ENCODE measurements at regions not wholly inside any gene's neighbourhood (a gene's known extent, or its start where the extent isn't known, plus 50 kb on each side); places are given as distances from the start of the nearest gene placed in this dataset.

DNA sequence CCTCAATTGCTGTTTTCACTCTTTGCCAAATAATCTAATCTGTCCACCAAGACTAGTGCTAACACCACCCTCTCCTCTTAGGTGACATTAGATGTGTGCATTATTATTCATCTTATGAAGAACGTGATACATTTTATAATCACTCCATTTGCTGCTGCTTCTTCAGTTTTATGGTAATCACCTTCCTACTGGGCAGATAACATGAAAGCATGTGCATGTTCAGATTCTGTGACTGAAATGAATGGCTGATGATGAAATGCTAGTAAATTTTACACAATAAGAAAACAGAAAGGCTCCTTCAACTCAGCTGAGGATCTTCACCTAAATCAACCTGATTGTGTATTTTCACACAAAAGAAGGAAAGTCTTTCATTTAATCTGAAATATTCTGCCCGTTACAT, 577.6 kb downstream of the CSNK1G3 start:
- no peak for DNase-seq

DNA sequence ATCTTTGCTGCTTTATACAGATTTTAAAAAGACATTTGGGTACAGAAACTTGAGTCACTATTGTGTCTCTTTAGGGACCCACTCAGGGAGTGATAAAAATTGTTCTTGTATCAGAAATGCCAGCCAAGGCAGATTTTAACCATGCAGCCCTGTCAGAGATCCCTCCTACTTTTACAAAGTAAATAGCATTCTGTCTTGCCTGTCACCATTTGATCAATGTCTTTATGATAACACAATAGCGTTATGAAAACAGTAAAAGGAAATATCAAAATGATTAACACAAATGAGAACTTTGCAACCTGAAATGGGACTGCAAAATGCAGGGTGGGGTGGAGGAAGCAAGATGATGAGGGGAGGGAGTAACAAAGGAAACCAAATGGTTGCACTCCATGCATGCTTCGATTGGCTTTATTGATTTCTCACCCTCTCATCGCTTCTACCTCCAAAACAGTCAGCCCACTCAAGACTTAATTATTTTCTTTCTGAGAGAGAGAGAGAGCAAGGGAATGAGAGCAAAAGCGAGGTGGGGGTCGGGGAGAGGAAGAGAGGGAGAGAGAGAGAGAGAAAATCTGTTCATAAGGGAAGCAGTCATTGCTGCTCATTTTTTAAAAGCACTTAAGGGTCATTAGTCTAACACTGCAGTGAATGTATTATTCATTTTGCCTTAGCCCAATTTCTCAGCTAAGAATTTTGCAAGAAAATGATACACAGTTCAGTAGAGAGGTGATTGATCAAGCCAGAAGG, 576.5 kb downstream of the CSNK1G3 start:
- no peak for DNase-seq

DNA sequence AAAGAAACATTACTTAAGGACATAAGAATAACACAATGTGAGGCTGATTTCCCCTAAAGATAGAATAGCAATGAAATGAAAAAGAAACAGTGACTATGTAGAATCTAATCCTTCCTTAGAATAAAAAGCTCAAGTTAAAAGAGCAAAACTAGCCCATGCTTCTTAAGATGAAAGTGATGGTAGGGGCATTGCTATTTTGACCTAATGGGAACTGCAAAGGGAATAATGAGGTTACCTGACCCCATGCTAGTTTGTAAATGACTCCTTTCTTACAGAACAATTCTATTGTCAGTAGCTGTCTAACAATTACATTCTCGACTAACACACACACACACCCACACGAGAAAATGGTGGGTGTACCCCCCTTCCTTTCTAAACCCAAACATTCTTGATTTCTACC, 575.8 kb downstream of the CSNK1G3 start:
- DNase-seq: no peak

DNA sequence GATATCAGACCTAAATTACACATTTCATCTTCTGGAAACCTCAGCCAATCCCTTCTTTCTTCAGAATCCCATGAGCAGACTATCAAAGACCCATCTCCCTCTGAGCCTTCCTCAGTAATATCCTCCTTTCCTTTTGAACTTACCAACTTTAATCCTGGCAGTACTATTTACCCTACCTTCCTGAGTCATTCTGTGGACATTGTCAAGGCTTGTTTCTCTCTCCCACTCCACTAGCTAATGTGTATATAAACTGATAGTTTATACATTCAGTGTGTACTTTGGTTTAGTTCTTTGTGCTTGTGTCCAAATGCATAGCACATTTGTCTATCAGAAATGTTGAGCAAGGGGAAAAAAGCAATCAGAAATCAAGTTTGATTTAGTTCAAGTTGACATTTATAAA, 568.3 kb downstream of the CSNK1G3 start:
- DNase-seq: no peak

DNA sequence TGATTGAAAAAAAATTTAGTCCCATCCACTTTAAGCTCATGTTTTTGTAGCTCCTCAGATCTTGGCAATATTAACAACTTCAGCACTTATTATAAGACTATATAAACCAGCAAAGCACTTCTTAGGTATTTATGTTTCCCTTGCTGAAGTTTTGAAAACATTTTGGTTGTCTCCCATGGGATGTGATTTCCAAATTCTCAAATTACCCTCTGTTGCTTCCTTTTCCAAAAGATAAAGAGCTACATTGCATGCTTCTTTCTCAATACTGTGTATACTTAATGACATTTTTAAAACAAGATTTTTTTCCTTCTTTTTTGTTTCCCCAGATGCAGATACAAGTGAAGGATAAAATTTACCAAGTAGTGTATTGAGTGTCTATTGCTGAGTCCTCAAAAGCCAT, 567.1 kb downstream of the CSNK1G3 start:
- no peak for DNase-seq

DNA sequence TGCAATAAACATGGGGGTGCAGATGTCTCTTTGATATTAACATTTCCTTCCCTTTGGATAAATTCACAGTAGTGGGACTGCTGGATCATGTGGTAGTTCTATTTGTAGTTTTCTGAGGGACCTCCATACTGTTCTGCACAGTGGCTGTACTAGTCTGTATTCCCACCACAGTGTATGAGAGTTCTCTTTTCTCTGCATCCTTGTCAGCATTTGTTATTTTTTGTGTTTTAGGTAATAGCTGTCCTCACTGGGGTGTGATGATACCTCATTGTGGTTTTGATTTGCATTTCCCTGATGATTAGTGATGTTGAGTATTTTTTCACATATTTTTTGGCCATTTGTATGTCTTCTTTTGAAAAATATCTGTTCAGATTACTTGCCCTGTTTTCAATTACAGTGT, 562.5 kb downstream of the CSNK1G3 start:
- DNase-seq: no peak

DNA sequence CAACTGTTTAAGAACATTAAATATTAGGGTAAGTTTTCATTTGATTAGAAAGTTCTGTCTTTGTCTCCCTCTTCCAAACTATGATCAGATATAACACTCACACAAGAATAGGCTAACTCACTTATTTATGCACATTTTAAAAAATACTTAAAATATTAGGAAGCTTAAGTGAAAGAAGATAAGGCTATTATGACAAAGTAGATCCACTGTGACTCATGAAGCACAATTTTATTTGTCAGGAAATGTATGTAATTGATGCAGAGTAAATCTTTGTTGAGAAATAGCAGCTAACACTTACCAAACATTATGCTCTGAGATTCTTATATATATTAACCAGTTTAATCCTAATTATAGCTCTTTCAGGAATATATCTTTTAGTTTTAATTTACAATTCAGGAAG, 560.6 kb downstream of the CSNK1G3 start:
- no peak for DNase-seq

DNA sequence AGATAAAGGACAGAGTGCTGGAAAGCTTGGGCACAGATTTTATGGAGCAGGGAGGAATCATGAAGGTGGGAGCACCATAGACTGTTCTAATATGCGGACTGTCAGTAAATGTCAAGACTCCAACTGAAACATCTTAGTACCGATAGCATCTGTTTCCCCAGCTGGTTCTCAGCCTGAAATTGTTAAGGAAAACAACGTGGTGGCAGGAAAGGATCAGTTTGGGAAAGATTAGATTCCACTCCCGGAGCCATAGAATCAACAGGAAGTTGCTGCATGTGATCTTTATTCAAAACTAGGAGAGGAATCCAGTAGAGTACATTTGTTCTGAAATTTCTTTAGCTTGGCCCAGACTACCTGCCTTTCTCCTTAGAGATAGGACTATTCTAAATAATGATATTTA, 559.1 kb downstream of the CSNK1G3 start:
- no peak for DNase-seq

DNA sequence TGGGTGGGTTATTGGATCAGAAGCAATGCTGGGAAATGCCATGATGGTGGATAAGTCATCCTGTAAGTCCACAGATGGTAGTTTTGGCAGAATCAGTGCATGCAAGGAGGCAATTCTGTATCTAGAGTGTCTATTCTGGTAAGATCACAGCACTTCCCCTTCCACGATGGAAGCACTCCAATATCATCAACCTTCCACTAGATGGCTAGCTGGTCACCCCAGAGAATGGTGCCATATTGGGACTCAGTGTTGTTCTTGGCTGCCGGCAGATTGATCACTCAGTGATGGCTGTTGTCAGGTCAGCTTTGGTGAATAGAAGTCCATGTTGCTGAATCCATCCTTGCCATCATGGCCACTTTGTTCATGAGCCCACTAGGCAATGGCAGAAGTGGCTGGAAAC, 553.5 kb downstream of the CSNK1G3 start:
- no peak for DNase-seq

DNA sequence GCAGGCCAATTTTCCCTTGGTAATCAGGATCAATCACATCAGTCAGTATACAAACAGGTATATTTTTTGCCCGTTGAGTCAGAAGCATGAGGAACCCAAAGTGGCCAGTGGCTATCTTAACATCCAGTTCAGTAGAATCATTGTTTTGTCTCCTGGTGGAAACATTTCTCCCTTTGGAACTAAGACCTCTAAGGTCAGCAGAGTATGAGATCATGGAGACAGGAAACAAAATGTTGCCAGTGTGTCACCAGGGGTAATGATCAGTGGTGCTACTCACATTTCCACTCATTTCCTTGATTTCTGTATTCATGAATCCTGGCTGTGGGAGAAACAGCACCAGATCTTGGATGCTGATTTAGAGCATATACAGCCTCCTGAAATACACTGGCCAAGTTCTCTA, 553.0 kb downstream of the CSNK1G3 start:
- no peak for DNase-seq

DNA sequence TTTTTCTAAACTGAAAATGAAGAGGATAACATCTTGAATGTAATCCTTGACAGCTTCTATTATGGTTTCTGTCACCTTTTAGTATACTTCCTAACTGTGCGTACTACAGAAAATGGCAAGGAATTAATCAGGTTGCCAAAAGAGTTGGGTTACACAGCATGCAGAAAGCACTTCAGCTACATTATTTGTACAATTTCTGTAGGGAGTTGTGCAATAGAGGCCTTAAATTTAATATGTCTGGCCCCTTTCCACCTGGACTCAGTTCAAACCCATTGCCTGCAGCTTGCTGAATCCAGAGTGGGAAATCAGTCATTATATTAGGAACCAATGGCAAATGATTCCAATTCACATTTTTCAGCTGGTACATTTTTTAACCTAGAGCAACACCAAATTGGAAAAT, 549.7 kb downstream of the CSNK1G3 start:
- DNase-seq: no peak

DNA sequence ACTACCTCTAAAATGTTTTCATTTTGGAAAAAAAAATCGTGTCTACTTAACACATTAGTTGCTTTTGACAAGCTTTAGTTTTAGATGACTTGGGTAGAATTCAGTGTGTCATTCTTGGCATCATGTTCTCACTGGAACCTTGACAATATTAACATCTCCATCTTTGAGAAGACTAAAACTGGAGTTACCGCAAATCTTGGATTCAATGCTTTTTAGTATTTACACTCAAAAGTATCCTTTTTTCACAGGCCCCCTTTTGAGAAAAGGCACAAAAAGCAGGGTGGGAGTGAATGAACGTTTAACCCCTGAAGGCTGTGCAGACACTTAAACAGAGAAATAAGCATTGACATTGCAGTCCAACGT, 549.1 kb downstream of the CSNK1G3 start:
- no peak for DNase-seq

DNA sequence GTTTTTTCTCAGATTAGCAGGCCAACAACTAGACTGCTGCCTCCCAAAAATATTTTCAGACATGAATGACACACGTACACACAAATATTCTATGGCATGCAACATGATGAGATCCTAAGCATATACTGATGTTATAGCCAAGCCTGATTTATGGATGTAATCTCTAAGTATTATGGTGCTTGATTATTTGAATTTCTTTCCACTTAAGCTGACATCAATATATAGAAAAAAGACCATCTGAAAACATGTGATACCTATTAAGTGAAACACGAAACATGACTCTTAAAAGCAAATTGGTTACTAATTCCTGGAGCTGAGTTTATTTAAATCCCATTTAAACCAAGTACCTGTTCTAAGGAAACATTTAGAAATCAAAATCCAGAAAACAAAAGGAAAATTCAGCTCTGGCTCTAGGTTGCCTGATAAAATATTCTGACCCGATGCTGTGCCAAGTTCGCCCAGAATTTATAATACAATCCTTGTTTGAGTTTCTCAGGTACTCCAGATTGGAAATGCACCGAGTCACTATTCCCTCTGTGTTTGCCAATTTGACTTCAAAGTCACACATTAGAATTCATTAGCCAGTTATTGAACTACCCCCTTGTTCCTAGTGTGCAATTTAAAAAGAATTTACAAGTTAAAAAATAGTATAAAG, 548.6 kb downstream of the CSNK1G3 start:
- DNase-seq: no peak

DNA sequence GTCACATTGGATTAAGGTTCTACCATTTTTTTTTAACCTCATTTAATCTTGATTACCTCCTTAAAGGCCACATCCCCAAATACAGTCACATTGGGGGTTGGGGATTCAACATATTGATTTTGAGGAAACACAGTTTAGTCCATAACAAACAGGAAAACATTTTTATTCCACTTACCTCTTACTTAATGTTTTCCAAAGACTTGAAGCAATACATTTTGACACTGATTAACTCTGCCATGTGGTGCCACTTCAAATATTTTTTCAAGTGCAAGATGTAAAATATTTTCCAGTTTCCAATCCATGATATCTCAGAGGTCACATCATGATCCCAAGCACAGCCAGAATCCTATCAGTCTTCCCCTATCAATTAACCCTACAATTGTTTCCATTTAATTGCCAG, 548.0 kb downstream of the CSNK1G3 start:
- no peak for DNase-seq

DNA sequence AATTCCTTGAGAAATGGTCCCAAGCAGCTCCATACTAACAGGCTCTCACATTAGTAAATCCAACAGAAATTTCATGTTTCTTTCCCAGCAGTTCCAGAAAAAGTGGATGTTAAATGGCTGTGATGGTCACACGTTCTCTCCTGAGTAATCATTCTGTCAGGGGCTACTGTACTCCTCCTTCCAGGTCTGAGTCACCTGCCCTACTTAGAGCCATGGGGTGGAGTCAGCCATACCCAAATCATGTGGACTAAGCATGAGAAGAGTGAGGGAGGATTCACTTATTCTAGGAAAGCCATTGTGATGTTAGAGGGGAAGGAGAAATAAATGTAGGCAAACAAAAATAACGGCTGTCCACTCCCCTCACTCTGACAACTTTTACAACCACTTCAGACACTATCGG, 547.2 kb downstream of the CSNK1G3 start:
- no peak for DNase-seq

DNA sequence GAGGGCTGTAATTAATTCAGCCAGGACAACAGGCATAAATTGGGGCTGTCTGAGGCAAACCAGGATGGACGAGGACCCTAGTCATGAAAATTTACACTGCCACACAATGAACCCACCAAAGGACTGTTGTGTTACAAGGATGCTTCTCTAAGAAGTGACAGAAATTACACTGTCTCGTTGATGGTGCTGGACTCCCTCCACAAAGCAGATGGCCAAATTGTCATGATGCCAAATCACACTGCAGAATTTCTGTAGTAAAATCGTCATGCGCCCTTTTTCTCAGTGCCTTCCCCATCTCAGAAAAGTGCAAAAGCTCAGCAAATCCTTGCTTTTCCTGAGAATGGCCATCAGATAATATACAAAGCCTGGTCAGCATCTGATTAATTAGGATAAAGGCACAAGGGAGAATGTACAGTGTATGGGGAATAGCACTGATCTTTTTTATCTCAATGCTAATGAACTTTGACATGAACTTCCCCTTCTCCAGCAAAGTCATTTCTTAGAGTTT, 545.8 kb downstream of the CSNK1G3 start:
- peak; percentile 34 for DNase-seq

DNA sequence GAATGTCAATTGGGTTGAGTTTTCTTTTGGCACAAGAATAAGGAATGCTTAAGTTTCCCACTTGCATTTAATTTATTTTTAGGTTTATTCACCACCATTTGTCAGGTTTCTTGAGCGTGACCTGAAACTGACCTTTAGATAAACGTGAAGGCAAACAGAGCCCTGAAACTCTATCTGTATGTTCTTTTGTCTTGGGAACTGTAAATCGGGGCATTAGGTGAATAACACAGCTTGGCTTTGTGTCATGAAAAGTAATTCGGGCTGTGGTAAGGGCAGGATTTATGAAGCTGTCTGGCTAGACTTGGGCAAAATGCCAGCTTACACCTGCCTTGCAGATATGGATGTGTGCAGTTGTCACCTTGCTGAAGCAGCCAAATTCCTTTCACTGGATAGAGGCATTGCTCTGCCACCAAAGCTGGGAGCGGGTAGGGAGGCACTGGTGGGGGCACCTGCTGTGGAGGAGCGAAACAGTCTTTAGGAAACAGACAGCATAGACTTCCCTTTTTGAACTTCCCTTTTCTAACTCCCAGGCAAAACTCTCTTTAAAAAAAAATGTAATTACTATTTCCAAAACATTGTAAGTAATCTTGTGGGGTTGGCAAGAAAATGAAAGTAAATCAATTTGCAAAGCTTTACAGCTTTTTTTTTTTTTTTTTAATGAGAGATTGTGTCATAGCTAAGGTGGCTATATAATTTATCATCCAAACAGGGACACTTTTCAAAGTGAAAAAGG, 545.2 kb downstream of the CSNK1G3 start:
- DNase-seq: peak; percentile 25

DNA sequence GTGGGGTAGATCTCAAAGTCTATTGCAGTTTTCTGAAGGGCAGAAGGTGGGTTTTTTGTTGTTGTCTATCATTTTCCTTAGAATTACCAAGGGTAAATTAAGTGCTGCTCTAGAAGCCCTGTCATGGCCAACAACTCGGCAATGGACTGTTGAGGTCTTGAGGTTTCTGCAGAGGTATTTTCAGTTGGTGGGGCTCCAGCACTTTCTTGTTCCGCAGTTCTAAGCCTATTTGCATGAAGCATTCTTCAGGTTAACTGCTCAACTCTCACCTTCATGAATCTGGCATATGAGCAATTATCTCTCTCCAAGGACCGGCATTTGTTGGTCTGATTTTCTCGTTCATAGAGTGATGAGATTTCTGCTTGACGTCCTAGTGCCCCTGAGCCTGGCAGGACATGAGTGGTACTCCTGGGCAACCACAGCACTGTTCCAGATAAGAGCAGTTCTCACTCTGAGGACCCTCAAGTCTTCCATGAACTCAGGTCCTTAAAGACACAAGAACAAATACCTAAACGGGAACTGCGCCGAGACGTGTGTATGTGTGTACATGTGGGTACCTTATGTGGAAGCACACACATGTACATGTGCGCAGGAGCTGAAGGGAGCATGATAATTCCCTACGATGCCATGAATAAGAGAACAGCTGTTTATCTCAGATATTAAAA, 544.5 kb downstream of the CSNK1G3 start:
- no peak for DNase-seq

DNA sequence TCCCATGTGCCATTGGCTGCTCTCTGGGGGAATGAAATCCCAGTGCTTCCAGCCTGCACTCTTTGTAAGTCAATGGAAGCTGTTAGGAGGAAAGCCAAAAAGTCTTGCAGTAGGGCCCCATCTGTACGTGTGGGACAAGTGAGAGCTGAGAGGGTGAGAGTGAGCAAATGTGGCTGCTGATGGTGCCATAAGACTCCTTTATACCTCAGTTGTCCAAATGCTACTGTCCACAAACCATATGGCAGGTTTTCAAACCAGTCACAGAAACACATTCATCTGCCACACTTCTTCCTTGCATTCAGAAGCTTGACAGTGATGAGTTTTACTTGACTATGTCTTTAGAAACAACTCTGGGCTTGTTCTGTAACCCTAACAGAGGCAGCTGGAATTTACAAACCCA, 543.8 kb downstream of the CSNK1G3 start:
- no peak for DNase-seq

DNA sequence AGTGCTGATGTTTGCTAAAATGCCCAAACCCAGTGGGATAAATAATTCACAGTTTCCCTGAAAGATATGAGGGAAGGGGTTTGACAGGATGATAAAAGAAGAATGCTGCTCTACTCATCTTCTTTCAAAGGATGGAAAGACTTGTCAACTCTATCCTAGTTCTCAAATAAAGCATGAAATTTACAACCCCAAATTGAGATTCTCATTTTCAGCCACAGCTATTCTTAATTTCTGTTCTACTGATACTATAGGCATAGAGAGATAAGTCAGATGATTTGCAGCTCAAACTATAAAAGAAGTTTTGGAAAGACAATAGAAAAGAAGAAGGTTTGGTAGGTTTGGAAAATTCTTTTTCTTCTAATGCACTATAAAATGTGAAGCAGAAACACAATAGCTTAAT, 542.6 kb downstream of the CSNK1G3 start:
- no peak for DNase-seq

DNA sequence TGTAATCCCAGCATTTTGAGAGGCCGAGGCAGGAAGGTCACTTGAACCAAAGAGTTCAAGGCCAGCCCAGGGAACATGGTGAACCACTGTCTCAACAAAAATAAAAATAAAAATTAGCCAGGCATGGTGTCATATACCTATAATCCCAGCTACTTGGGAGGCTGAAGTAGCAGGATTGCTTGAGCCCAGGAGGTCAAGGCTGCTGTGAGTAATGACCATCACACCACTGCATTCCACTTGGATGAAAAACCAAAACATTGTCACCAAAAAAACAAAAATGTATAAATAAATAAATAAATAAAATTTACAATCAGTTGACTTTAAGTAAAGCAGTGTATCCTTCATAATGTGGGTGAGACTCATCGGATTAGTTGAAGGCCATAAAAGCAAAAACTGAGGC, 541.4 kb downstream of the CSNK1G3 start:
- DNase-seq: no peak

DNA sequence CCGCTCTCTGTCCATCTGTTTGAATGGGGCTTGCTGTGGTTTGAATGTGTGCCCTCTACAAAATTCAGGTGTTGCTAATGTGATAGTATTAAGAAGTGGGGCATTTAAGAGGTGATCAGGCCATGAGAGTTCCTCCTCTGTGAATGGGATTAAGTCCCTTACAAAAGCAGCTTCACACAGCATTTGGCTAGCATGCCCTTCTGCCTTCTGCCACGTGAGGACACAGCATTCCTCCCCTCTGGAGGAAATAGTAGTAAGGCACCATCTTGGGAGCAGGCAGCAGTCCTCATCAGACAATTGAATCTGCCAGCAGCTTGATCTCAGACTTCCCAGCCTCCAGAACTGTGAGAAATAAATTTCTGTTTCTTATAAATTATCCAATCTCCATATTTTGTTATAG, 540.2 kb downstream of the CSNK1G3 start:
- no peak for DNase-seq

DNA sequence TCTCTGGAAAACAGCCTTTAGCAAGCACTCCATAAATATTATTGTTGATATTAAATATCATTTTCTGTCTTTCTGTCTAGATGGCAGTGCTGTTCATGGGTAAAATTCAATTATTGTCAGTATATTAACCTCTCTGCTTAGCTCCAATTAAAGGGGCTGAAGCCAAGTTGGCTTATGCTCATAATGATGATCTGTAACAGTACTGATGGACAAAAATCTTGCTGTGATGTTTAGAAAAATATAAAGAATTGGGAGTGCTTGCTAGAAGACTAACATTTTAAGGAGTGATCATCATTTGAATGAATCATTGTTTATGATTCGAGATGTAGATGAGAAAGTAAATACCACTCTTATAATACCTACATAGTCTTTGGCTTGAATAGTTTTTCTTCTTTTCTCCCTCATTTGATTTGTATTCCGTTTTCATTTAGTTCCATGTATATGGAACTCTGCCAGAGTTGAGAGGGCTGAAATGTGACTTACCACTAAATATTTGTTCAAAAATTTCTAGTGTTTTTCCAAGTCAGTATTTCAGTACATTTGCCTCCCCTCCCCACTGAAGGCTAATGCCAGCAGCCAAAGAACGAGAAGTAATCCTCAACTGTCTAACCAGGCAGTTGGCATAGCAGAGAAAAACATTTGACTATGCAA, 538.3 kb downstream of the CSNK1G3 start:
- no peak for DNase-seq
